Loucy (cell line): ENCODE measurements at regions not wholly inside any gene's neighbourhood (a gene's known extent, or its start where the extent isn't known, plus 50 kb on each side); places are given as distances from the start of the nearest gene placed in this dataset.

ENCODE experiments used
- H2AFZ ChIP-seq: fragments of 200-600 bp; sonication (generic); 2 replicates; pipeline ENCODE4 v1.6.0; 2016; ENCODE audit warnings: antibody characterized with exemption, mild to moderate bottlenecking, low read length, moderate library complexity
- H3F3A ChIP-seq: fragments of 200-600 bp; 2 replicates; pipeline ENCODE4 v1.6.0; 2016; ENCODE audit warnings: antibody characterized with exemption, low read depth, mild to moderate bottlenecking
- H3K27me3 ChIP-seq: fragments of 200-600 bp; sonication (generic); 2 replicates; pipeline ENCODE4 v1.6.1; 2014; ENCODE audit warnings: low read length, mild to moderate bottlenecking; ENCODE audit not compliant: insufficient read depth, poor library complexity, severe bottlenecking
- H3K36me3 ChIP-seq: fragments of 200-600 bp; sonication (generic); 2 replicates; pipeline ENCODE4 v1.6.1; 2016; ENCODE audit warnings: low read length; ENCODE audit not compliant: insufficient read depth
- H3K4me1 ChIP-seq: fragments of 200-600 bp; sonication (generic); 2 replicates; pipeline ENCODE4 v1.5.1; 2014; ENCODE audit warnings: low read length, mild to moderate bottlenecking; ENCODE audit not compliant: insufficient read depth, poor library complexity, severe bottlenecking
- H3K4me2 ChIP-seq: fragments of 200-600 bp; sonication (generic); 2 replicates; pipeline ENCODE4 v1.6.0; 2014; ENCODE audit warnings: antibody characterized with exemption, low read length, low read depth, mild to moderate bottlenecking; ENCODE audit not compliant: poor library complexity, severe bottlenecking
- H3K4me3 ChIP-seq: fragments of 200-600 bp; sonication (generic); 2 replicates; pipeline ENCODE4 v1.5.1; 2014; ENCODE audit warnings: low read length, mild to moderate bottlenecking, mixed read lengths; ENCODE audit not compliant: poor library complexity, severe bottlenecking
- H3K79me2 ChIP-seq: fragments of 200-600 bp; sonication (generic); 2 replicates; pipeline ENCODE4 v1.6.1; 2014; ENCODE audit warnings: low read length; ENCODE audit not compliant: insufficient read depth
- H3K9ac ChIP-seq: fragments of 200-600 bp; sonication (generic); 2 replicates; pipeline ENCODE4 v1.6.0; 2014; ENCODE audit warnings: mild to moderate bottlenecking, low read depth, low read length, moderate library complexity; ENCODE audit not compliant: poor library complexity, severe bottlenecking
- H3K9me2 ChIP-seq: fragments of 200-600 bp; sonication (generic); replicated peaks from 2 replicates; pipeline ENCODE4 v1.6.1; 2016; ENCODE audit warnings: low read depth, low read length, mixed read lengths
- H3K9me3 ChIP-seq: fragments of 200-600 bp; sonication (generic); 2 replicates; pipeline ENCODE4 v1.6.1; 2014; ENCODE audit warnings: mild to moderate bottlenecking, antibody characterized with exemption, low read length, low read depth; ENCODE audit not compliant: insufficient read depth
- H4K20me1 ChIP-seq: fragments of 200-600 bp; sonication (generic); 2 replicates; pipeline ENCODE4 v1.6.0; 2014; ENCODE audit warnings: antibody characterized with exemption, low read length, mild to moderate bottlenecking; ENCODE audit not compliant: insufficient read depth, poor library complexity, severe bottlenecking
- CTCF ChIP-seq: fragments of 200-600 bp; sonication (generic); conservative IDR thresholded peaks from 2 replicates; pipeline ENCODE4 v1.5.1; 2014; ENCODE audit warnings: mild to moderate bottlenecking, antibody characterized with exemption, low read length
- EZH2phosphoT487 ChIP-seq: fragments of 200-600 bp; IDR thresholded peaks from 2 replicates; pipeline ENCODE4 v1.6.1; 2018; ENCODE audit warnings: antibody characterized with exemption, mild to moderate bottlenecking, moderate library complexity, borderline replicate concordance

DNA sequence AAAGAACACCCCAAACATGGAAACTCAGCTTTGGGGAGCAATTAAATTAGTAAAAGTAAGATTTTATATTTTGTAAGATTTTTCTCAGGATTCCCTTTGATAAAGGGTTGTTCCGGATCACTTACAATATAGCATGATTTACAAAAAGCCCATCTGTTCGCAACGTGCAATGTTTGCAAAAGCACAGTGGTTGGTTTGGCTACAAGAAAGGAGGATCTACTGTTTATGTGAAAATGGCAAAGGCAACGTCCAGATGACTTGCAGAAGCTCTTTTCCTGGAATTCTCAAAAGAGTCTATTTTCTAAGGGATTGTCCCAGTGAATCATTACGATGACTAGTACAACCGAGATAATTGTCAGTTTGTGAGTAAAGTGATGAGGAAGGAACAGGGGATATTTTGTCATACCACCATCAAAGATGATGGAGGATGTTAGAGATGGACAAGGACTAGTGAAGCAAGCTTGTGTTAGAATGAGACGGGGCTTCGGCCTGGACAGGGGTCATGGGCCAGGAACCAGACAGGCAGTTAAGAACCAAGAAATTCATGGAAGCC is 71.6 kb downstream of the CRYGS start:
- Histone ChIP-seq H3K4me2 (no peak overlapping the region), H3K79me2 (no peaks in the 10 kb centered on the region), H4K20me1 (no peaks in the 10 kb centered on the region), H3K9me3 (no peaks in the 10 kb centered on the region), H3K36me3 (no peaks in the 10 kb centered on the region), H2AFZ (no peak overlapping the region), H3K27me3 (no peaks in the 10 kb centered on the region), H3K4me1 (peaks cover 5% of the 10 kb centered on the region), H3F3A (no peaks in the 10 kb centered on the region), H3K9me2 (no peaks in the 10 kb centered on the region), H3K9ac (no peak overlapping the region), H3K4me3 (no peak overlapping the region)
- TF ChIP-seq CTCF (no peak), EZH2phosphoT487 (no peak)

GRCh38 chr3:186471771-186472170 is 72.4 kb downstream of the CRYGS start:
- no peaks in the 10 kb centered on the region for H3F3A ChIP-seq
- no peak overlapping the region for H2AFZ ChIP-seq
- H3K27me3 ChIP-seq, result no peaks in the 10 kb centered on the region
- no peak overlapping the region for H3K4me2 ChIP-seq
- H3K9me3 ChIP-seq, result no peaks in the 10 kb centered on the region
- H3K36me3 ChIP-seq, result no peaks in the 10 kb centered on the region
- H4K20me1 ChIP-seq, result no peaks in the 10 kb centered on the region
- H3K79me2 ChIP-seq, result no peaks in the 10 kb centered on the region
- H3K4me3 ChIP-seq, result no peak overlapping the region
- no peak overlapping the region for H3K9ac ChIP-seq
- peaks cover 5% of the 10 kb centered on the region for H3K4me1 ChIP-seq
- no peaks in the 10 kb centered on the region for H3K9me2 ChIP-seq
- TF ChIP-seq EZH2phosphoT487 (no peak), CTCF (no peak)

DNA sequence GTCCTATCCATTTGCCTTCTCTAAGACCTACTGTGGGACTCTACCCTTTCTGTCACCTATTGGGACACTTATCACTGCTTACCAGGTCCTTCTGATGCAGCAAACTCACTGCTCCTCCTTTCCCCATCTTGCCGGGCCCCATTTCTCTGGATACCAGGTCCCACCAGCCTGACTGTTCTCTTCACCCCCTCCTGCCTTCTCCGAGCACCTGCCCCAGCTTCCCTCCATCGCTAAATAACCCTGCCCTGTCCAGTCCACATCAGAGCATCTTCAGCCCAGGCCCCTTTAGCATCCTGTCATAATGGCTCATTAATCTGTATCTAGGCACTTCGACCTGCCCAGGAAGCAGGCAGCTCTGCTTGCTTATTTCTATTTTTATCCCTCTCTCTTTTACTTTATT is 74.7 kb downstream of the CRYGS start:
- Histone ChIP-seq H3K36me3 (no peaks in the 10 kb centered on the region), H3K4me3 (no peak overlapping the region), H3K9ac (no peak overlapping the region), H3K9me2 (no peaks in the 10 kb centered on the region), H3K4me1 (peaks cover 5% of the 10 kb centered on the region), H3K27me3 (no peaks in the 10 kb centered on the region), H4K20me1 (no peaks in the 10 kb centered on the region), H2AFZ (no peak overlapping the region), H3K4me2 (no peak overlapping the region), H3K79me2 (no peaks in the 10 kb centered on the region), H3K9me3 (no peaks in the 10 kb centered on the region), H3F3A (no peaks in the 10 kb centered on the region)
- TF ChIP-seq EZH2phosphoT487, result no peak
- TF ChIP-seq CTCF, result no peak
